ENCODE measurements at regions not wholly inside any gene's neighbourhood (a gene's known extent, or its start where the extent isn't known, plus 50 kb on each side); places are given as distances from the start of the nearest gene placed in this dataset.

GRCh38 chr1:235058695-235059094, 69.9 kb downstream of the TOMM20 start (continued):
- TF ChIP-seq TFAP4 (IDR thresholded peaks at IDR 0.05; ENCODE audit: borderline replicate concordance, low read depth) = no peak
- no peak for TF ChIP-seq ZUFSP (CRISPR knock-in tag; IDR thresholded peaks at IDR 0.05; ENCODE audit: borderline replicate concordance)
- no peak for TF ChIP-seq ZNF552 (CRISPR knock-in tag; IDR thresholded peaks at IDR 0.05; ENCODE audit: borderline replicate concordance)
- TF ChIP-seq TOE1 (CRISPR knock-in tag; IDR thresholded peaks at IDR 0.05) = no peak
- no peak for TF ChIP-seq ZFYVE20 (CRISPR knock-in tag; IDR thresholded peaks at IDR 0.05; ENCODE audit: borderline replicate concordance, low read depth)
- TF ChIP-seq ZNF337 (CRISPR knock-in tag; IDR thresholded peaks at IDR 0.05; ENCODE audit: borderline replicate concordance, low read depth) = no peak
- TF ChIP-seq ZNF446 (CRISPR knock-in tag; IDR thresholded peaks at IDR 0.05) = no peak
- no peak for TF ChIP-seq ZHX2 (IDR thresholded peaks at IDR 0.05; ENCODE audit: low read depth)
- no peak for TF ChIP-seq ZHX2 (CRISPR knock-in tag; IDR thresholded peaks at IDR 0.05; ENCODE audit: borderline replicate concordance)
- TF ChIP-seq ZBTB37 (CRISPR knock-in tag; IDR thresholded peaks at IDR 0.05) = no peak
- TF ChIP-seq ZNF7 (CRISPR knock-in tag; IDR thresholded peaks at IDR 0.05) = no peak
- no peak for TF ChIP-seq KMT2B (CRISPR knock-in tag; IDR thresholded peaks at IDR 0.05)
- TF ChIP-seq YY1 (IDR thresholded peaks at IDR 0.05; ENCODE audit: insufficient read depth, insufficient replicate concordance, low read depth, low read length) = no peak
- TF ChIP-seq NBN (conservative IDR thresholded peaks at IDR 0.05) = no peak
- TF ChIP-seq ZNF678 (CRISPR knock-in tag; IDR thresholded peaks at IDR 0.05) = no peak
- TF ChIP-seq UBTF (CRISPR knock-in tag; IDR thresholded peaks at IDR 0.05) = no peak
